ENCODE measurements at regions not wholly inside any gene's neighbourhood (a gene's known extent, or its start where the extent isn't known, plus 50 kb on each side); places are given as distances from the start of the nearest gene placed in this dataset.

- TF ChIP-seq POLR2A (IDR thresholded peaks at IDR 0.05) (no peak), CTCF (IDR thresholded peaks at IDR 0.05) (no peak)
Observed at GRCh38 chr14:94930690-94931089, 160.8 kb upstream of the GSC start.

Measured in Peyer's patch (tissue), 4 donors.